HFFc6 (cell line): ENCODE measurements at regions not wholly inside any gene's neighbourhood (a gene's known extent, or its start where the extent isn't known, plus 50 kb on each side); places are given as distances from the start of the nearest gene placed in this dataset.

Experiments
- DNase-seq: peaks from one replicate; pipeline ENCODE4 v3.0.0-alpha.2; 2018
- H3K27ac Mint-ChIP-seq: 2 replicates; pipeline ENCODE4 v1.8.0; 2020; ENCODE audit warnings: mild to moderate bottlenecking, mixed read lengths
- H3K27me3 Mint-ChIP-seq: 2 replicates; pipeline ENCODE4 v1.8.0; 2021; ENCODE audit warnings: mild to moderate bottlenecking, moderate library complexity, mixed read lengths; ENCODE audit not compliant: insufficient read depth
- H3K36me3 Mint-ChIP-seq: 2 replicates; pipeline ENCODE4 v1.8.0; 2021; ENCODE audit warnings: low read depth, mixed read lengths
- H3K4me1 Mint-ChIP-seq: 2 replicates; pipeline ENCODE4 v1.8.0; 2020; ENCODE audit warnings: low read depth, mixed read lengths
- H3K4me3 Mint-ChIP-seq: 2 replicates; pipeline ENCODE4 v1.8.0; 2020; ENCODE audit warnings: mild to moderate bottlenecking, moderate library complexity, mixed read lengths
- H3K9me3 Mint-ChIP-seq: 2 replicates; pipeline ENCODE4 v1.8.0; 2020; ENCODE audit warnings: mild to moderate bottlenecking, mixed read lengths
- CTCF ChIP-seq: fragments of 200-600 bp; sonication (generic); IDR thresholded peaks from 2 replicates; pipeline ENCODE4 v1.5.0; 2021; ENCODE audit warnings: antibody characterized with exemption, mild to moderate bottlenecking

GRCh38 chr2:190137561-190137960, 75.0 kb upstream of the MSTN start:
- Mint-ChIP-seq H3K36me3 (peaks cover 7% of the 10 kb centered on the region), H3K27ac (no peak overlapping the region), H3K9me3 (peaks cover 31% of the 10 kb centered on the region), H3K27me3 (peaks cover 1% of the 10 kb centered on the region; the same call in 1 of the 2 replicates), H3K4me1 (no peaks in the 10 kb centered on the region), H3K4me3 (no peak overlapping the region)
- no peak for DNase-seq
- no peak for TF ChIP-seq CTCF

DNA sequence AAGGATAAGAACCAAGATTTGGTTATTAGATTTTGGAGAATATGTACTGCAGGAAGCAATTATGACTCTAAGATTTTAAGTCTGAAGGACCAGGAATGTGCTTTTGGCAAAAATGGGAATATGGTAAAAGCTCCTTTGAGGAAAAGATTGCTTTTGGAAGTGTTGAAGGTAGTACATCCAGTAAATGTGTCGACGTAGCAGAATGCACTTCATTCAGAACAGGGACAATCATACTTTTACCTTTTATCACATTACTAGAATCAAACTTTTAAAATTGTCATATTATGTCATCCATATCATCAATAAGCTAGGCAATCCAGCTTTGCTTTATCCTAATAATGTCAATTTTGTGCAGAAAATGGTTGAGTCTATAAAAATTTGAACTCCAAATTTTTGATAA, 74.3 kb upstream of the MSTN start:
- Mint-ChIP-seq H3K27ac (no peak overlapping the region), H3K9me3 (peaks cover 28% of the 10 kb centered on the region), H3K4me3 (no peak overlapping the region), H3K36me3 (peaks cover 7% of the 10 kb centered on the region), H3K27me3 (no peaks in the 10 kb centered on the region; the same call in 1 of the 2 replicates), H3K4me1 (no peaks in the 10 kb centered on the region)
- no peak for DNase-seq
- no peak for TF ChIP-seq CTCF

- Mint-ChIP-seq H3K9me3 (peaks cover 24% of the 10 kb centered on the region), H3K36me3 (peaks cover 6% of the 10 kb centered on the region), H3K27ac (no peak overlapping the region), H3K27me3 (no peaks in the 10 kb centered on the region; the same call in 1 of the 2 replicates), H3K4me1 (no peaks in the 10 kb centered on the region), H3K4me3 (no peak overlapping the region)
- no peak for TF ChIP-seq CTCF
- DNase-seq, result no peak
Observed at GRCh38 chr2:190136259-190136658, 73.7 kb upstream of the MSTN start.

GRCh38 chr2:190129421-190130199, 67.1 kb upstream of the MSTN start:
- H3K9me3 Mint-ChIP-seq, result no peaks in the 10 kb centered on the region
- DNase-seq, result no peak
- H3K4me1 Mint-ChIP-seq, result no peaks in the 10 kb centered on the region
- TF ChIP-seq CTCF, result no peak
- no peaks in the 10 kb centered on the region for H3K36me3 Mint-ChIP-seq
- no peak overlapping the region for H3K27ac Mint-ChIP-seq
- no peak overlapping the region for H3K4me3 Mint-ChIP-seq
- peaks cover 2% of the 10 kb centered on the region for H3K27me3 Mint-ChIP-seq

GRCh38 chr2:190127651-190128050, 65.1 kb upstream of the MSTN start:
- no peak for TF ChIP-seq CTCF
- H3K36me3 Mint-ChIP-seq, result no peaks in the 10 kb centered on the region
- no peak for DNase-seq
- H3K9me3 Mint-ChIP-seq, result no peaks in the 10 kb centered on the region
- H3K4me1 Mint-ChIP-seq, result no peaks in the 10 kb centered on the region
- no peak overlapping the region for H3K27ac Mint-ChIP-seq
- H3K27me3 Mint-ChIP-seq, result peaks cover 3% of the 10 kb centered on the region
- H3K4me3 Mint-ChIP-seq, result no peak overlapping the region
